Stimulated activated CD4-positive, alpha-beta T cell treated with anti-CD3 and anti-CD28 coated beads, Interleukin-1b, Interleukin-23, amount 100 ng/mL, for 1 hour (primary cell): ENCODE measurements at regions not wholly inside any gene's neighbourhood (a gene's known extent, or its start where the extent isn't known, plus 50 kb on each side); places are given as distances from the start of the nearest gene placed in this dataset.

ENCODE experiments used
- DNase-seq, 2 donors: peaks; one replicate each; pipeline ENCODE4 v3.0.0-alpha.2; 2020; ENCODE audit warnings: low read depth in 2 of 2

DNA sequence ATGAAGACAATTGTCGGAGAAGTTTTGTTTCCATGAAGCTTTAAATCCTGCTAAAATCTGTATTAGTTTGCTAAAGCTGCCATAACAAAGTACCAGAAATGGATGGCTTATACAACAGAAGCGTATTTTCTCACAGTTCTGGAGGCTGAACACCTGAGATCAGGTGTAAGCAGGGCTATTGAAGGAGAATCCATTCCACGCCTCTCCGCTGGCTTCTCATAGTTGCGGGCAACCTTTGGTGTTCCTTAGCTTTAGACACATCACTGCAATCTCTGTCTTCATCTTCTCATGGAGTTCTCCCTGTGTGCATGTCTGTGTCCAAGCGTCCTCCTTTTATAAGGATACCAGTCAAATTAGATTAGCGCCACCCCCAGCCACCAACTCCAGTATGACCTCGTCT lies 159.9 kb upstream of the CDYL start:
- DNase-seq: no peak

DNA sequence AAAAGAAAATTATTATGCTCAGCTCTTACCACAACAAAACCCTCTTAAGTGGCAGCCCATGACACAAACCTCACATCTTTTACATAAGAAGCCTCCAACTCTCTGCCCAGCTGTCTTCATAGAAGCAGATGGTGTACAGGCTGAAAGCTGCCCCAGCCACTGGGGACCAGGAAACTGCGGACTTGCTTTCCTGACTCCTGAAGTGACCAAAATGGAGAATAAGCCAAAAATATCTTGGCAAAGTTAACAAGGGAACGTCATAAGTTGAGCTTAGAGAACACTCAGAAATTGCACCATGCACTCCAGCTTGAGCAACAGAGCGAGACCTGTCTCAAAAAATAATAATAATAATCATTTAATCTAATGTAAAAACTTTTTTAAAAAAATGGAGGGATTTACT lies 160.3 kb upstream of the CDYL start:
- DNase-seq: no peak

GRCh38 chr6:4615231-4615630 lies 161.0 kb upstream of the CDYL start:
- no peak for DNase-seq

DNA sequence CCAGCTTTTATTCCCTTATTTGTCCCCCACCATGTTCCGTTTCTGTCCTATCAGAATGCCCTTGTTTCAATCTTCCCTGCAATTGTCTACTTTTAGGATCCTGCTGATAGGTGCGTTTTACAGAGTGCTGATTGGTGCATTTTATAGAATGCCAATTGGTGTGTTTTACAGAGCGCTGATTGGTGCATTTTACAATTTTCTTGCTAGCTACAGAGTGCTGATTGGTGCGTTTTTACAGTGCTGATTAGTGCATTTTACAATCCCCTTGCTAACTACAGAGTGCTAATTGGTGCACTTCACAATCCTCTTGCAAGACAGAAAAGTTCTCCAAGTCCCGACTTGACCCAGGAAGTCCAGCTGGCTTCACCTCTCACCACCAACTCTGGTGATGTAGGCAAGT lies 161.6 kb upstream of the CDYL start:
- no peak for DNase-seq

DNA sequence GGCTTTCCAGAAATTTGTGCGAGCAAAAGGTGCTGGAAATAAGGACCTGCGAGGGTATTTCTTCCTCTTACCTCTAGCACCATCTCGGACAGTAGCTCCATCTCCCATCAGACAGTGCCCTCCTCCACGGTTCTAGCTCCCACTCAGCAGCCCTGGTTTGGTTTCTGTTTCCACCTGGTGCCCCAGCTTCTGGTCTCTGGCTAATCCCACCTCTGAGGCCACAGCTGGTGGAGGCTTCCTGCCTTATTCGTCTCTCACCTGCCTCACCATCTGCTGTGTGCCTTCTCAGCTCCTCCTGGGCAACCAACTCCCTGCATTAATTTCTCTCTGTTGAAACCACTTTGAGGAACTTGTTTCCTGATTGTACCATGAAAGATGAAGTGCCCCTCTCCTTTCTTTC lies 162.4 kb upstream of the CDYL start:
- no peak for DNase-seq

DNA sequence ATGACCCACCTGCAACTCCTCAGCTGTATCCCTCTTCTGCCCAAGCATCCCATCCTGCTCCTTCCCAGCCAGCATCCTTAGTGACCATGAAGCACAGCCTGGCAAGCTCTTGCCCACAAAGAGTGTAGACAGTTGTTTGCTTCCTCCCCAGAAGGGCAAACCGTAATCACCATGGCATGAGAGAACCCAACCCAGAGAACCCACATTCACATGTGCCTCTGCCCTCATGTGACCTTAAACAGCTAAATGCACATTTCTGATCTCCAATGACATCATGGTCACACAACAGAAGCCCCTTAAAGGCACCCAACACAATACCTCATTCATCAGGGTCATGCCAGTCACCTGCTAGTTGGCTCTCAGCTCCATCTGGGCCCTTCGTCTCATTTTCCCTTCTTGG lies 162.8 kb upstream of the CDYL start:
- DNase-seq: no peak

- no peak for DNase-seq
Measured at GRCh38 chr6:4612636-4613171, 163.5 kb upstream of the CDYL start.

DNA sequence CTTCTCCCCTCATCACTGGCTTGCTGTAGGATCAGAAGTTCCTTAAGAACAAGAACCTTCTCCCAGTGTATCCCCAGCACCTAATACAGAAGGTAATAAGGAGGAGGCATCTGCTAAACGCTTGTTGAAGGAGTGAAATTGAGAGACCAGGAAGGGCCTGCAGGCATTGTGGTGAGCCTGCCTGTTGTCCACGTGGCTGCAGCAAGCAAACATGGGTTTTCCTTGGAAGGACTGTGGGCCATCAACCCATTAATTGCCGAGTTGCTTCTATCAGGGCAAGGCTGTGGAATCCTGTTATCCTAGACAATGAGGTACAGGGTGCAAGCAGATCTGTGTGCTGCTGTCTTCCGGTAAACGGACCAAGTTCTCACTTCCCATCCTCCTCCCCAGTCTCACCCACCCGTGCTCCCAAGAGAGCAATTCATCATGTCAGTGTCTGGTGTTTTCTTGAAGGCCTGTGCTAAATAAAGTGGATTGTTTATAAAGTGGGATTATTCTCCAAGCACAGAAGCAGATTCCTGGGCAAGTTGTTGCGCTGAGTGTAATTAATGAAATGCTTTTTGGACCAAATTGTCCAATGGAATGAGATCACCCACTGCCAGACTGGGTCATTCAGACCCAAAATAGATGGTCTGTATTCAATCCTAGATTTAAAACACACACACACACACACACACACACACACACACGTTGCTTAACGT lies 164.6 kb upstream of the CDYL start:
- DNase-seq: no peak

GRCh38 chr6:4610256-4610655 lies 165.9 kb upstream of the CDYL start:
- no peak for DNase-seq

GRCh38 chr6:4608361-4609115 lies 167.7 kb upstream of the CDYL start:
- no peak for DNase-seq

DNA sequence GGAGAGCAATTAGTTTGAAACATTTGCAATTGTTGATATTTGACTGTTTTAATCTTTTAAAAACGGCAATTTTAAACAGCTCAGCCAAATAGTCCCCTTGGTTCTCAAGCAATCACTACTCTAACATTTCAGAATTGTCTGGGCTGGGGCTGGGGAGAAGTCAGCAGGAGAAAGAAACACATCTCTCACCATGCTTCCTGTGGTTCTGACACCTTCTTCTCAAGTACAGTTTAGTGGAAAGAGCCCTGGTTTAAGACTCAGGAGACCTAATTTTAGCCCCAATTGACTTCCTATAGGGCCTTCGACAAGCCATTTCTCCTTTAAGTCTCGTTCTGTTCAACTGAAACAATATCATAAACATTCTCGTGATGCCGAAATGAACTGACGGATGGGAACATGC lies 168.4 kb upstream of the CDYL start:
- no peak for DNase-seq

DNA sequence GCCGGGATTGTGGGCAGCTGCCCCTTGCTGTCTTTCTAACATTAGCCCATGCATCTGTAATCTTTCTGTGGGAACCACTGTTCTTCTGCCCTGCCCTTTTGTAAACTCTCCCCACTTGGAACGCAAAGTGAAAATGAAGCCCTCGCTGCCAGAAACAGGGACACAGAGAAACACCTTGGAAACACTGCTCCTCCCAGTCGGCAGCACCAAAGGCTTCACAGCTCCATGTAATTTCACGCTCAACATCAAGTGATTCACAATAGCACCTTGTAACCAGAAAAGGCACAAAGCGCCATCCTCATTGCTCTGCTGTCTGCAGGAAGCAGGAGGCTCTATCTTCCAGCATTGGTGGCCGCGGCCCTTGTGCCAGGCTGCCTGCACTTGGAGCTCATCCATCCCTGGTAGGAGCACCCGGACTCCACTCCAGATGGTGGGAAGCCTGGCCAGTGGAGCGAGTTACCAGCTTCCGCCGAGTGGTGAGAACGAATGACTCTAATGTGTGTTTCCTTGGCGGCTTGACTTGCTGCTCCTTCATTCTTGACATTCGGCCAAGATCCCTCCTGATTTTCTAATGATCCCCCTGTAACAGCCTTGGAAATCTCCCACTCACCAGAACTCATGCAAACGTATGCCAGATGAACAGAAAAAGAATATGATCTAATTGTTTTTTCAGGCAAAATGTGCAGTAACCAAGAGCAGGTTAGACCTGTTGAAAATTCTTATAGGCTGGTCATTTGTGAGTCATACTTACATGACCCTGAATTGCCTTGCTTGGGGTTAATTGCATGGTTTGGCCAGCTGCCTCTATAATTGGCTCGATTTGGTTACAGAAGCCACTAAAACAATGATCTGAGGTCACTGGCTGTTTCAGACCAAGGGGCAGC lies 169.1 kb upstream of the CDYL start:
- no peak for DNase-seq

DNA sequence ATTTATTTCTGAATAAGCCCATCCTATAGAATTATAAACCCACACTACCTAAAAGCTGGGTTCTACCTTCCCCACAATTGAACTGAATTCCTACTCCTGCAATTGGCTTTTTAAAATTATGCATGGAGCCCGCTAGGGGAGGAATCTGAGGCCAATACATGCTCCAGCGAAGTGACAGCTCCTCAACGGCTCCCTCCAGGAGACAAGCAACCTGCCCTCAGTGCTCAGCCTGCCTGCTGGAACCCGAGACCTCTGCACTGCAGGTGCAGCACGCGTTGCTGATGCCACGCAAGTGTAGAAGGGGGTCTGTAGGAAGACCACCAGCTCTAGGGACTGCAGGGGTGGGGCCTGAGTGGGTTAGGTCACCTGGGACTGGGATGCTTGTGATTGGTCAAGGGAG lies 170.2 kb upstream of the CDYL start:
- no peak for DNase-seq

GRCh38 chr6:4603856-4604369 lies 172.3 kb upstream of the CDYL start:
- DNase-seq: no peak

DNA sequence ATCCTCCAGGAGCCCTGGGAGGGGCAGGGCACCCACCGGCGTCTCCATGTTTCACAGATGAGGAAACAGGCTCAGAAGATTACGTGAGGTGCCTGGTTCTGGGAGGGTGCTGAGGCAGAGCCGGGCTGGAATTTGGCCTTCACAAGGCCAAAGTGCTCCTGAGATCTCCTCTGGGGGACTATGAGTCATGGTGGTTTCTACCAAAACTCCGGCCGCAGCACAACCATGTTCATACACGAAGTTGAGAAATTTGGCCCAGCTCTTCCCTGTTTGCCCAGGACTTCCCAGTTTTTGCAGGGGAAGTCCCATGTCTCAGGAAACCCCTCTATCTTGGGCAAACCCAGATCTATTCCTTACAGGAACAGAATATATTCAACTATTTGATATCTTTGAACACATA lies 172.9 kb upstream of the CDYL start:
- no peak for DNase-seq

DNA sequence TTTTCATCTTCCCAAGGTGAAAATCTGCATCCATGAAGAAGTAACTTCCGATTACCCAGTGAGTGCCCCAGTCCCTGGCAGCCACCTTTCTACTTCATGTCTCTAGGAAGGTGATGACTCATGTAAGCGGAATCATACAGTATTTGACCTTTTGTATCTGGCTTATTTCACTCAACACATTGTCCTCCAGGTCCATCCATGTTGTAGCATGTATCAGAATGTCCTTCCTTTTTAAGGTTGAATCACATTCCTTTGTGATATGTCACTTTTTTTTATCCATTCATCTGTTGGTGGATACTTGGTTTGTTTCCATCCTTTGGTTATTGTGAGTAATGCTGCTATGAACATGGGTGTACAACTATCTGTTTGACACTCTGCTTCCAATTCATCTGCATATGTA lies 176.3 kb upstream of the CDYL start:
- DNase-seq: no peak

DNA sequence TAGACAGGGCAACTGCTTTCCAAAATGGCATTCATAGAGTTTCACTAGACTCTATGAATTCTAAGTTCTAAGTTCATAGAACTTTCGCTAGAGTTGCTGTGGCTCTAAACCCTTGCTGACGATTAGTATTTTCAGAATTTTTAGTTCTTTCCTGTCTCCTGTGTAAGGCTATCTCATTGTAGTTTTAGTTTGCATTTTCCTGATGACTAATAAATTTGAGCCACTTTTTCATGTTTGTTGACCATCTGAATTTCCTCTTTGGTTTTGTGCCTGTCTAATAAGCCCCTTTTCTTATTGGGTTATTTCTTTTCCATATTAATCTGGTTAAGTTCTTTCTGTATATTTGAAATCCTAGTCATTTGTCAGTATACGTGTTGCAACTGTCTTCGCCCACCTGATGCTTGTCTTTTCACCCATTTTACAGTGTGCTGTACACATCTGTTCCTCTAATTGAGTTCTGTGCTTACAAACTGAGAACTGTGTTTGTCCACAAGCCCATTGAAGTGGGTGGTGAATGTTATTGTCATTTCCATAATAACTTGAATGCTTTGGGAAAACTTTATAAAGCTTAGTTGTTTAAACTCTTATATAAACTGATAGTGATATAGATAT lies 177.7 kb upstream of the CDYL start:
- DNase-seq: no peak

DNA sequence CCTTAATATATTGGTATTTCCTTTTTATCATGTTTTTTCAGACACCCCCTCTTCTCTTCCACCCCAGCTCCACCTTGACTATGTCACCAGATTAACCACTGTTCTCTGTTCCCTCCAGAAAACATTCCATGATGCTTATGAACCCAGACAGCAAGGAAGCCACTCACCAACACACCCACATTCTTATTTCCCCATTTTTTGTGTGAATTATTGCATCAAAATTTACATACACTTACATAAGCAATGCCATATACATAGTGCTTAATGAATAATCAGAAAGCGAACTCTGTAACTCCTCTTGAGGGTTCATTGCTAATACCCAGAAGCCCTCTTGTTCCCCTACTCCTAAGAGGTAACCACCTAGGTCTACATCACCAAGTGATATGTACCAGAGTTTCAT lies 182.3 kb upstream of the CDYL start:
- DNase-seq: no peak

DNA sequence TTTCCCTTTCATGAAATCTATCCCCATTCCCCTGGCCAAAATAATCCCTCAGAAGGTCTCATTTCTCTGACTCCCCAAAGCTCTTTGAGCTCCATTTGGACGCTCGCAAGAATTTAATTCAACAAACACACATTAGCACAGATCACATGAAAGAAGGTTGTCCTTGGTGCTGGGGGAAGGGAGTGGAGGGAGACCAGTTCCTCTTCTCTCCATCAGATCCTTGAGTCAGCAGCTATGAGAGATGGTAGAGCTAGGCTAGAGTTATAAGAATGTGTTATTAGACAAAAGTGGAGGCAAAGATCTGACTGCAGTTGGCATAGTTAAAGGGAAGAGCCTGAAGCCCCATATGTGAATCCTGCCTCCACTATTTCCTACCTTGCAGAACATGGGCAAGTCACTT lies 184.2 kb upstream of the CDYL start:
- DNase-seq: no peak

- no peak for DNase-seq
Measured at GRCh38 chr6:4591218-4591617, 185.0 kb upstream of the CDYL start.

DNA sequence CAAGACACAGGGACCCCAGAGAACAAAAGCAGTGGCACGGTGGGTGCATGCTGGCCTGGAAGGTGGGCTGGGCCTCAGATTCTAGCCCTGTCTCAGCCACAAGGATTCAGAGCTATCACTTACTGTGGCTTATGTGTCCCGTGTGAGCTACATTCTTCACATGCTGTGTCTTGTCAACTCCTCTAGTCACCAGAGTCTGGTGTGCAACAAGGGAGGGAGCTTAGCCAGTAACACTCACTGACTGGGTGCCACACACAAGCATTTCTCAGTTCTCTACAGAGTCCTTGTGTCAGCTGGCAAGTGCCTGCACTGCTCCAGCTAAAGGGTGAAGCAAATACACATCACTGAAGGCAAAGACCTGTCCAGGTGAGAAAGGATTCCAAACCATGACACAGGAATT lies 186.9 kb upstream of the CDYL start:
- DNase-seq: no peak

DNA sequence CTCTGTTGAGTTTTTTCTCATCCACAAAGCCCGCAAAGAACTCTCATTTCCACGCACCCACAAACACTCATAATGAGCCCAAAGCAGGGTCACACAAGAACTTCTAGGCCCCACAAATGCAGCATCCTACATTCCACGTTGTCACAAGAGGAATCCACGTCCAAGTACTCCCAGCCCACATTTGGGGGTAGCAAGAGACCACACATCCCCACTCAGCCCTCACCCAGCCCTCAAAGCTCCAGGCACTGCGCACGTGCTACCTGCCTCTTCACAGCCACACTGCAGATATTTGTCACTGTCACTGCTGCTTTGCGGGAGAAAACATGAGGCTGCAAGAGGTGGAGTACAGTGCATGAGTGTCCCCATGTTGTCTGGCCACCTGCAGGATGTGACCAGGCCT lies 187.6 kb upstream of the CDYL start:
- DNase-seq: no peak
